Neural progenitor cell (in vitro differentiated cells): ENCODE measurements at regions not wholly inside any gene's neighbourhood (a gene's known extent, or its start where the extent isn't known, plus 50 kb on each side); places are given as distances from the start of the nearest gene placed in this dataset.

ENCODE experiments used
- EZH2 ChIP-seq: fragments of 200-600 bp; sonication (generic); IDR thresholded peaks from 2 replicates; pipeline ENCODE4 v1.6.1; 2017; ENCODE audit warnings: antibody characterized with exemption, mild to moderate bottlenecking, moderate library complexity
- EZH2phosphoT487 ChIP-seq: fragments of 200-600 bp; sonication (generic); IDR thresholded peaks from 2 replicates; pipeline ENCODE4 v1.6.1; 2017; ENCODE audit warnings: antibody characterized with exemption
- TF ChIP-seq, protein P1 (sequence below): fragments of 200-600 bp; sonication (generic); IDR thresholded peaks from 2 replicates; pipeline ENCODE4 v1.5.1; 2017; ENCODE audit warnings: antibody characterized with exemption, mild to moderate bottlenecking

- TF ChIP-seq EZH2phosphoT487 (no peak), EZH2 (no peak)
- TF ChIP-seq, protein P1, sequence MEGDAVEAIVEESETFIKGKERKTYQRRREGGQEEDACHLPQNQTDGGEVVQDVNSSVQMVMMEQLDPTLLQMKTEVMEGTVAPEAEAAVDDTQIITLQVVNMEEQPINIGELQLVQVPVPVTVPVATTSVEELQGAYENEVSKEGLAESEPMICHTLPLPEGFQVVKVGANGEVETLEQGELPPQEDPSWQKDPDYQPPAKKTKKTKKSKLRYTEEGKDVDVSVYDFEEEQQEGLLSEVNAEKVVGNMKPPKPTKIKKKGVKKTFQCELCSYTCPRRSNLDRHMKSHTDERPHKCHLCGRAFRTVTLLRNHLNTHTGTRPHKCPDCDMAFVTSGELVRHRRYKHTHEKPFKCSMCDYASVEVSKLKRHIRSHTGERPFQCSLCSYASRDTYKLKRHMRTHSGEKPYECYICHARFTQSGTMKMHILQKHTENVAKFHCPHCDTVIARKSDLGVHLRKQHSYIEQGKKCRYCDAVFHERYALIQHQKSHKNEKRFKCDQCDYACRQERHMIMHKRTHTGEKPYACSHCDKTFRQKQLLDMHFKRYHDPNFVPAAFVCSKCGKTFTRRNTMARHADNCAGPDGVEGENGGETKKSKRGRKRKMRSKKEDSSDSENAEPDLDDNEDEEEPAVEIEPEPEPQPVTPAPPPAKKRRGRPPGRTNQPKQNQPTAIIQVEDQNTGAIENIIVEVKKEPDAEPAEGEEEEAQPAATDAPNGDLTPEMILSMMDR, result no peak
These were observed 642.7 kb downstream of the IPMK start for GRCh38 chr10:57624856-57625592.
